Right lobe of liver (tissue), 4 donors: ENCODE measurements at regions not wholly inside any gene's neighbourhood (a gene's known extent, or its start where the extent isn't known, plus 50 kb on each side); places are given as distances from the start of the nearest gene placed in this dataset.

Experiments
- POLR2A ChIP-seq: fragments of 450-650 bp; IDR thresholded peaks from one replicate; pipeline ENCODE4 v1.6.1; 2017; ENCODE audit warnings: antibody characterized with exemption, mild to moderate bottlenecking
- TF ChIP-seq, protein P1 (sequence below), 4 donors: fragments of 200-600 bp in 3 of 4; fragments of 450-650 bp in 1 of 4; IDR thresholded peaks; one replicate each; pipeline versions ENCODE4 v1.5.1 to v1.8.0; 2016 to 2022; ENCODE audit warnings: antibody characterized with exemption in 4 of 4, mild to moderate bottlenecking in 2 of 4
- donor health status: DM: no; HTN: no; CAD: no.
- donor health status: DM: no; HTN: no; CAD: no.
- donor health status: DM: no; HTN: yes; CAD: no.

DNA sequence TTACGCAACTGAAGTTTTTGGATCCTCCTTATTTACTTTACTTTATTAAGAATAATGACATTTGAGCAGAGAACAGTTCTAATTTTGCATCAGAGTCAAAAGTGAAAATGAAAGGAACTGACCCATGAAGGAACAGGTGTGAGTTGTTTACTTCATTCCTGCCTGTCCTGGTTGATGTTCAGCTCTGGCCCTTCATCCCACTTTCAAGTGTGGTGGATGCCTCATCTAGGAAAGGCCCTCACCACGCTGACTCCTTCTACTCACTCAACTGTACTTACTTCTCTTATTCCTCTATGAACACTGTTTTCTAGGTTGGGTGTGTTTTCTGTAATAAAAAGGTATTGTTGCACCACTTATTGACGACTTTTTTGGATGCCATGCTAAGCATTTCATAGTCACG lies 61.8 kb upstream of the PLEKHG4B start:
- TF ChIP-seq, protein P1, sequence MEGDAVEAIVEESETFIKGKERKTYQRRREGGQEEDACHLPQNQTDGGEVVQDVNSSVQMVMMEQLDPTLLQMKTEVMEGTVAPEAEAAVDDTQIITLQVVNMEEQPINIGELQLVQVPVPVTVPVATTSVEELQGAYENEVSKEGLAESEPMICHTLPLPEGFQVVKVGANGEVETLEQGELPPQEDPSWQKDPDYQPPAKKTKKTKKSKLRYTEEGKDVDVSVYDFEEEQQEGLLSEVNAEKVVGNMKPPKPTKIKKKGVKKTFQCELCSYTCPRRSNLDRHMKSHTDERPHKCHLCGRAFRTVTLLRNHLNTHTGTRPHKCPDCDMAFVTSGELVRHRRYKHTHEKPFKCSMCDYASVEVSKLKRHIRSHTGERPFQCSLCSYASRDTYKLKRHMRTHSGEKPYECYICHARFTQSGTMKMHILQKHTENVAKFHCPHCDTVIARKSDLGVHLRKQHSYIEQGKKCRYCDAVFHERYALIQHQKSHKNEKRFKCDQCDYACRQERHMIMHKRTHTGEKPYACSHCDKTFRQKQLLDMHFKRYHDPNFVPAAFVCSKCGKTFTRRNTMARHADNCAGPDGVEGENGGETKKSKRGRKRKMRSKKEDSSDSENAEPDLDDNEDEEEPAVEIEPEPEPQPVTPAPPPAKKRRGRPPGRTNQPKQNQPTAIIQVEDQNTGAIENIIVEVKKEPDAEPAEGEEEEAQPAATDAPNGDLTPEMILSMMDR (IDR thresholded peaks at IDR 0.05) = no peak
- no peak for TF ChIP-seq POLR2A
